ENCODE measurements at regions not wholly inside any gene's neighbourhood (a gene's known extent, or its start where the extent isn't known, plus 50 kb on each side); places are given as distances from the start of the nearest gene placed in this dataset.

DNA sequence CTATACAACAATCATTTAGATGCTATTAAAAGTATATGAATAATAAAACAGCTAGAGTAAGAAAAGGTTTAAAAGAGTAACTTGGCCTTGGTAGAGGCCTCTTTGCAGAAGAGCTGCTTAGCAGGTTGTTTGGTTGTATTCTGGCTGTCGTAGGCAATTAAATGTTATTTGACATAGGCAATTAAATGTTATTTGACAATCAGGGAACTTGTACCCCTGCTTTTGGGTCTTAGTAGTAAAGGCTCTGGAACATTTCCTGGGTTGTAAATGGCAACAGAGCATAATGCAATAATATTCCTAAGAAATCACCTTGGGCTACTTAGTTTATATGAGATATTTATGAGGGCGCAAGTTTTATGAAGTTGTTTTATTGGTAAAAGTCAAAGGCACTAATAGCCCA, 84.4 kb upstream of the SLC28A3 start:
- TF ChIP-seq, protein P1, sequence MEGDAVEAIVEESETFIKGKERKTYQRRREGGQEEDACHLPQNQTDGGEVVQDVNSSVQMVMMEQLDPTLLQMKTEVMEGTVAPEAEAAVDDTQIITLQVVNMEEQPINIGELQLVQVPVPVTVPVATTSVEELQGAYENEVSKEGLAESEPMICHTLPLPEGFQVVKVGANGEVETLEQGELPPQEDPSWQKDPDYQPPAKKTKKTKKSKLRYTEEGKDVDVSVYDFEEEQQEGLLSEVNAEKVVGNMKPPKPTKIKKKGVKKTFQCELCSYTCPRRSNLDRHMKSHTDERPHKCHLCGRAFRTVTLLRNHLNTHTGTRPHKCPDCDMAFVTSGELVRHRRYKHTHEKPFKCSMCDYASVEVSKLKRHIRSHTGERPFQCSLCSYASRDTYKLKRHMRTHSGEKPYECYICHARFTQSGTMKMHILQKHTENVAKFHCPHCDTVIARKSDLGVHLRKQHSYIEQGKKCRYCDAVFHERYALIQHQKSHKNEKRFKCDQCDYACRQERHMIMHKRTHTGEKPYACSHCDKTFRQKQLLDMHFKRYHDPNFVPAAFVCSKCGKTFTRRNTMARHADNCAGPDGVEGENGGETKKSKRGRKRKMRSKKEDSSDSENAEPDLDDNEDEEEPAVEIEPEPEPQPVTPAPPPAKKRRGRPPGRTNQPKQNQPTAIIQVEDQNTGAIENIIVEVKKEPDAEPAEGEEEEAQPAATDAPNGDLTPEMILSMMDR (IDR thresholded peaks at IDR 0.05): no peak
- no peak for TF ChIP-seq POLR2A (IDR thresholded peaks at IDR 0.05)

Data from esophagus squamous epithelium (tissue), 4 donors.